ENCODE measurements at regions not wholly inside any gene's neighbourhood (a gene's known extent, or its start where the extent isn't known, plus 50 kb on each side); places are given as distances from the start of the nearest gene placed in this dataset.
A peak's percentile ranks its signal among the peaks of the same experiment; 100 is the strongest.

GRCh38 chr13:86559901-86560300 is 760.7 kb upstream of the SLITRK6 start:
- H2AFZ ChIP-seq (ENCODE audit: low read length), result no peak overlapping the region
- H3K4me2 ChIP-seq (ENCODE audit: insufficient read depth, insufficient read length, low read length), result no peak overlapping the region
- DNase-seq, result no peak
- Mint-ChIP-seq H3K4me1 (peaks cover 0 to 8% of the 10 kb centered on the region in 2 experiments; a peak in 3 of 4 replicates), H3K9me3 (no peaks in the 10 kb centered on the region; a peak in 1 of 5 replicates), H3K27me3 (ENCODE audit: low read depth) (no peaks in the 10 kb centered on the region), H3K36me3 (ENCODE audit: insufficient read depth in 1 of 3, low read depth in 3 of 3) (no peaks in the 10 kb centered on the region; a peak in 1 of 7 replicates), H3K27ac (peak overlapping the region; percentile 9 to 65 (median 41); a peak in 6 of 7 replicates), H3K4me3 (no peak overlapping the region)
- no peak overlapping the region for H2BK20ac ChIP-seq (ENCODE audit: low read depth, low read length, poor library complexity, severe bottlenecking)
- no peak overlapping the region for H2BK5ac ChIP-seq (ENCODE audit: insufficient read length, low read length)
- no peaks in the 10 kb centered on the region for H3K79me2 ChIP-seq (ENCODE audit: insufficient read depth, low read length)
- H4K91ac ChIP-seq (ENCODE audit: insufficient read length, low read depth, low read length), result no peak overlapping the region
- no peak overlapping the region for H2BK15ac ChIP-seq (ENCODE audit: low read depth, low read length)
- no peak overlapping the region for H2BK12ac ChIP-seq (ENCODE audit: insufficient read length, low read depth, low read length)
- H4K5ac ChIP-seq (ENCODE audit: insufficient read length, low read depth, low read length), result no peak overlapping the region
- no peaks in the 10 kb centered on the region for H3K9me3 ChIP-seq (ENCODE audit: control insufficient read depth, low read depth, low read length)
- H4K8ac ChIP-seq (replicated peaks; ENCODE audit: insufficient read length, low read depth, low read length), result no peak overlapping the region
- no CpG with 5 or more reads among the region's 1 CpG for WGBS (ENCODE audit: extremely low coverage, insufficient read length, low lambda C conversion rate)
- TF ChIP-seq CTCF (conservative IDR thresholded peaks at IDR 0.05), result no peak
- H2AK5ac ChIP-seq (ENCODE audit: insufficient read length, low read length), result no peak overlapping the region
- H3K56ac ChIP-seq (ENCODE audit: insufficient read length, low read depth, low read length), result no peak overlapping the region
- no peak overlapping the region for H3T11ph ChIP-seq (ENCODE audit: low read length)
- no peaks in the 10 kb centered on the region for H4K20me1 ChIP-seq (ENCODE audit: control insufficient read depth, insufficient read depth, insufficient read length)
- H3K79me1 ChIP-seq (ENCODE audit: insufficient read depth, low read depth, low read length, poor library complexity, severe bottlenecking), result no peaks in the 10 kb centered on the region
- no peak overlapping the region for H3K9ac ChIP-seq (ENCODE audit: extremely low read depth, insufficient read length, low read length)
- no peak overlapping the region for H3K4ac ChIP-seq (ENCODE audit: low read depth, low read length)
- no peak overlapping the region for H3K23ac ChIP-seq (ENCODE audit: insufficient read length, low read depth, low read length)
- no peak overlapping the region for H3K18ac ChIP-seq (ENCODE audit: insufficient read length, low read depth, low read length)
- H3K27ac ChIP-seq (ENCODE audit: insufficient read length, low read depth, low read length), result no peak overlapping the region
- no peaks in the 10 kb centered on the region for H3K27me3 ChIP-seq (ENCODE audit: insufficient read depth, low read length)
- H3K14ac ChIP-seq (ENCODE audit: insufficient read depth, low read length), result no peak overlapping the region
- no peaks in the 10 kb centered on the region for H3K23me2 ChIP-seq (ENCODE audit: insufficient read length, low read depth, low read length, poor library complexity, severe bottlenecking)
- H3K4me1 ChIP-seq (ENCODE audit: insufficient read depth, low read length), result no peaks in the 10 kb centered on the region
- H2BK120ac ChIP-seq (ENCODE audit: low read depth, low read length, poor library complexity, severe bottlenecking), result no peak overlapping the region

Data from H9 (cell line).